GM12891 (cell line): ENCODE measurements at regions not wholly inside any gene's neighbourhood (a gene's known extent, or its start where the extent isn't known, plus 50 kb on each side); places are given as distances from the start of the nearest gene placed in this dataset.
"Not testable (repeated sequence)": the region's sequence is repeated elsewhere in the genome, so short reads cannot be mapped to it uniquely, and the experiment has no call there.

Experiments
- DNase-seq: peaks from one replicate; pipeline ENCODE4 v3.0.0; 2011; ENCODE audit warnings: low spot score; ENCODE audit not compliant: insufficient read length
- FAIRE-seq: peaks from 2 replicates; lab custom pipeline; 2011; peaks lifted over from hg19 to GRCh38; lab: Jason Lieb, UNC
- PAX5 ChIP-seq: IDR thresholded peaks from 2 replicates; pipeline ENCODE4 v1.6.1; 2011; ENCODE audit warnings: low read length, moderate library complexity, mild to moderate bottlenecking; ENCODE audit not compliant: insufficient read depth, severe bottlenecking
- POLR2A ChIP-seq: IDR thresholded peaks from 2 replicates; pipeline ENCODE4 v1.6.1; 2011; ENCODE audit warnings: low read depth, low read length, control low read depth
- POLR2AphosphoS5 ChIP-seq: IDR thresholded peaks from 2 replicates; pipeline ENCODE4 v1.6.1; 2011; ENCODE audit warnings: low read depth, low read length, control low read depth
- POU2F2 ChIP-seq: IDR thresholded peaks from 2 replicates; pipeline ENCODE4 v1.6.1; 2011; ENCODE audit warnings: low read depth, mild to moderate bottlenecking, control low read depth, low read length, moderate library complexity
- SPI1 ChIP-seq: IDR thresholded peaks from 2 replicates; pipeline ENCODE4 v1.6.1; 2011; ENCODE audit warnings: low read depth, low read length, control low read depth
- TAF1 ChIP-seq: IDR thresholded peaks from 2 replicates; pipeline ENCODE4 v1.6.1; 2011; ENCODE audit warnings: low read depth, low read length, control low read depth

DNA sequence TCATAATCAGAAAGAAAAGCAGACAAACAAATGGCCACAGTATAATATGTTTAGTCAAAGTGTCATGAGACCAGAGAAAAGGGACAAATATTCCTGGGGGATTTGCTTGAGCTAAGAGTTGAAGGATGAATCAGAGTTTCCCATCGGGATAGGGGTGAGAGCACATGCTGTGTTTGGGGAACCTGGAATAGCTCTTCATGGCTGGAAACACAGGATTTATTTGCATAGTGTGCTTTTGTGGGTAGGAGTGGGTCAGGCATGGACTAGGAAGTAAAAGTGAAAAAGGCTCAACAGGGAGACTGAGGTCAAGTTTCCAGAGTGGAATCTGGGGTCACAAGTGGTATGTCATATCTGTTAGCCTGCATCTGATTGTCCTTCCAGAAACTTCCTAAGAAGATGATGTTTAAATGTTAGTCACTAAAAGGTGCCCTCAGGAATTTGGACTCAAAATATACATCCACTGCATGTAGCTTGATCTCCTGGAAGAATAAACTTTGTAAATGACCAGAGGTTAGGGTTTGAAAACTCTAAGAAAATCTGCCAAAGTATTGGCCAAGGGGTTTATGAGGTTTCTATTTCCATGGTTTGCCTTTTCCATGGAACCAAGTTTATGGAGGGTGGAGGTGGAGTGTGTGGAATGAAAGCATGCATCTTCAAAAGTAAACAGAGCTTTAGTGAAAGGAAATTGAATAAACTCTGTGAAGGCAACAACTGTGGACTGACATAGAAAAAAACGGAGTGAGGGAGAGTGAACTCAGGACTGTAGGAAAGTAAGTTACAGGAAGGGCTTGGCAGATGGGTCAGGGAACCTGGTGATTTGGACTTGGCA is 344.6 kb downstream of the C12orf75 start:
- DNase-seq = no peak
- TF ChIP-seq POLR2AphosphoS5 (no peak), SPI1 (no peak), PAX5 (no peak), TAF1 (no peak), POLR2A (no peak), POU2F2 (no peak)
- FAIRE-seq = no peak

GRCh38 chr12:105676694-105677093 is 346.2 kb downstream of the C12orf75 start:
- DNase-seq = no peak
- TF ChIP-seq SPI1 = no peak
- no peak for TF ChIP-seq PAX5
- no peak for TF ChIP-seq POU2F2
- no peak for FAIRE-seq

DNA sequence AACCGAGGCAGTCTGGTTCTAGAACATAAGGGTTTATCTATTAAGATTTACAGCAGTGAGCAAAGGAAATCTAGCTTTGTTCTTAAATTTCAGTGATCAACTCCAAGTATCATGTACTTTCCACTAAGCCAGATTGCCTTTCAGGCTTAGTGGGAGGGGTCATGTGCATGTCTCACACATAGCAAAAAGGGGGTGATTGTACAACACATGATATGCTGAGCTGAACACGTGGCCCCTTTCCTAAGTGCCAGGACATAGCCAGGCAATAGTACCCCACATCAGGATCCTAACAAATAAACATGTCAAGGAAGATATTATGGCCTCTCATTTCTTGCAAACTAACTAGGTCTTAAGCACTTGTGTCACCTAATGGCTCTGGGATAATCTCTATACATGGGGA is 347.2 kb downstream of the C12orf75 start:
- no peak for TF ChIP-seq SPI1
- TF ChIP-seq POLR2AphosphoS5 = no peak
- DNase-seq = no peak
- FAIRE-seq = no peak

DNA sequence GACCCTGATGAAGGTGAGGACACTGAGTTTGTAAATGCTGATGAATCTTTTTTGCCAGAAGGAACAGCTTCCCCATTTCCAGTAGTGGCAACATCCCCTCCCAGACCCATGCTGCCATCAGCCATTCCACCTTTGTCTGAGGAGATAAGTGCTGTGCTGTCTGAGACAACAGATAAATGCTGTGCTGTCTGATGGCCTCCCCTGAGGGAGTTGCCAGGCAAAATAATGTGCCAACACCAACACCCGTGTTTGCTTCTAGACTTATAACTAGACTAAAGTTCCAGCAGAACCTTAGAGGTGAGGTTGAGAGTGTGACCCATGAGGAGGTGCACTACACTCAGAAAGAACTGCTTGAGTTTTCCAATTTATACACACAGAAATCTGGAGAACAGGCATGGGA is 349.5 kb downstream of the C12orf75 start:
- FAIRE-seq (no peak), DNase-seq (no peak)
- no peak for TF ChIP-seq PAX5
- TF ChIP-seq POLR2AphosphoS5 = no peak
- TF ChIP-seq POLR2A = no peak

GRCh38 chr12:105681341-105681740 is 350.9 kb downstream of the C12orf75 start:
- no peak for DNase-seq
- FAIRE-seq = no peak
- TF ChIP-seq POLR2A (no peak), PAX5 (no peak), POLR2AphosphoS5 (no peak), TAF1 (no peak), SPI1 (no peak)

- not testable (repeated sequence) for DNase-seq, FAIRE-seq
These were observed 352.3 kb downstream of the C12orf75 start for GRCh38 chr12:105682821-105683220.

DNA sequence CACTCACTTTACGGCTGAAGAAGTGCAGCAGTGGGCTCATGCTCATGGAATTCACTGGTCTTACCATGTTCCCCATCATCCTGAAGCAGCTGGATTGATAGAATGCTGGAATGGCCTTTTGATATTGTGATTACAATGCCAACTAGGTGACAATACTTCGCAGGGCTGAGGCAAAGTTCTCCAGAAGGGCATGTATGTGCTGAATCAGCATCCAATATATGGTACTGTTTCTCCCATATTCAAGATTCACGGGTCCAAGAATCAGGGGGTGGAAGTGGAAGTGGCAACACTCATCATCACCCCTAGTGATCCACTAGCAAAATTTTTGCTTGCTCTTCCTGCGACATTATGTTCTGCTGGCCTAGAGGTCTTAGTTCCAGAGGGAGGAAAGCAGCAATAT is 353.3 kb downstream of the C12orf75 start:
- not testable (repeated sequence) for DNase-seq, FAIRE-seq

- DNase-seq (no peak), FAIRE-seq (no peak)
- TF ChIP-seq POU2F2 = no peak
- no peak for TF ChIP-seq TAF1
- no peak for TF ChIP-seq POLR2A
- no peak for TF ChIP-seq SPI1
- TF ChIP-seq PAX5 = no peak
- no peak for TF ChIP-seq POLR2AphosphoS5
These were observed 367.6 kb downstream of the C12orf75 start for GRCh38 chr12:105698075-105698474.

GRCh38 chr12:105699209-105699608 is 368.7 kb downstream of the C12orf75 start:
- FAIRE-seq = no peak
- no peak for TF ChIP-seq POLR2A
- no peak for TF ChIP-seq SPI1
- no peak for TF ChIP-seq TAF1
- no peak for TF ChIP-seq POU2F2
- DNase-seq = no peak

GRCh38 chr12:105704787-105705186 is 374.3 kb downstream of the C12orf75 start:
- DNase-seq = no peak
- no peak for TF ChIP-seq POU2F2
- no peak for TF ChIP-seq TAF1
- FAIRE-seq = no peak

GRCh38 chr12:105705235-105705634 is 374.7 kb downstream of the C12orf75 start:
- TF ChIP-seq PAX5 (no peak), POLR2AphosphoS5 (no peak), POU2F2 (no peak), TAF1 (no peak), SPI1 (no peak), POLR2A (no peak)
- DNase-seq (no peak), FAIRE-seq (no peak)
